HG02852 (cell line): ENCODE measurements at regions not wholly inside any gene's neighbourhood (a gene's known extent, or its start where the extent isn't known, plus 50 kb on each side); places are given as distances from the start of the nearest gene placed in this dataset.
"Not testable (repeated sequence)": the region's sequence is repeated elsewhere in the genome, so short reads cannot be mapped to it uniquely, and the experiment has no call there.

Experiments
- ATAC-seq: cut with Tn5 transposase; IDR thresholded peaks from one replicate; pipeline ENCODE4 v1.9.1; 2021; ENCODE audit warnings: mild to moderate bottlenecking, moderate library complexity; ENCODE audit not compliant: unreplicated experiment

DNA sequence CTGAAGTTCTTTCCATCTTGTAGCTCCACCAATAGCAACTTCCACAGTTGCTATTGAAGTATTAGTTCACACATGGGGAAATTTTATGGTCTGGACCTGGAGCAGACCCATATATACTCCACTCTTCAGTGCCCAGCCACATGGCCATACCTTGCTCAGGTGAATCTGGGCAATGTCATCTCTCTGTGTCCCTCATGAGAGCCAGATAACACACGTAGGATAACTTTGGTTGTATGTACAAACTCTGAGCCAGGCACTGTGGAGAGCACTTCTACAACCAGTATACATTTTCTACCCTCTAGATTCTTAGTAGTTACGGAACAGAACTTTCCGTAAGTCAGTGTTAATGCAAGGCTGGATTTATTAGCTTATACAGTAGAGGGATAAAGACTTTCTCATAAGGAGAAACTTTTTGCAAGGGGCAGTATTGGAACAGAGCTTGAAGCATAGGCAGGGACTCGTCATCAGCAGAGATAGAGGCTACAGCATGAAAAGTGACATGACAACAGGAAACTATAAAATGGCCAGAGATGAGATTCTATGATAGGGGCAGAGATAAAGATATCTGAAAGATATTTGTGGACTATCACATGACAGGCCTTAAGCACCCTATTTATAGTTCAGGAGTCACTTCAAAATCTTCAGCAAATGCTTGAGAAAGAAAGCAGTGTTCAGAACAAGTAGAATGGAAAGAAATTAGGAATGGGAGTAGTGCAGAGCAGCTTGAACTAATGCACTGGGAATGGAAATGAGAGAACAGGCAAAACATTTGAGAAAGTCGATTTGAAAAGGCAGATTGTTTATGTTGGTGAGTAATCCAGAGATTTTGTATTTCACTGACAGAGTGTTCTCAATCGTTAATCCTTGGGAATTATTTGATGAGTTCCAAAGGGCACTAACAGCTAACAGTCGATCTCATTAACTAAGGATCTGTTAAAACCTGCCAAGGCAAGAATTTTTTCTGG lies 481.8 kb downstream of the USP25 start:
- no peak for ATAC-seq

DNA sequence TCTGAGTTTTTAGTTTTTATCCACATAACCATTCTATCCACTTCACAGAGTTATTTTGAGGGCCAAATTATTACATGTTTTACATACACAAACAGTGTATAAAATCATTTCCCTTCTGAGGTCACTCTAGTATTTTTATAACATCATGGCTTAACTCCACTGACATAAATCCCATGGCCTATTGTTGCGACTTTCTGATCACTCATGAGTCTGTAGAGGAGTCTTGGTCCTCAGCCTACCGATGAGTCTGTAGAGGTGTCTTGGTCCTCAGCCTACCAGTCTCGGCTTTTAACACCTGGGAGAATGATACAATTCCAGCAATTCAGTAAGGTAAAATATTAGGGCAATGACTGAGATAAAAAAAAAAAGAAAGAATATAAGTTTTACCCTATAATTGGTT lies 483.7 kb downstream of the USP25 start:
- ATAC-seq = no peak

DNA sequence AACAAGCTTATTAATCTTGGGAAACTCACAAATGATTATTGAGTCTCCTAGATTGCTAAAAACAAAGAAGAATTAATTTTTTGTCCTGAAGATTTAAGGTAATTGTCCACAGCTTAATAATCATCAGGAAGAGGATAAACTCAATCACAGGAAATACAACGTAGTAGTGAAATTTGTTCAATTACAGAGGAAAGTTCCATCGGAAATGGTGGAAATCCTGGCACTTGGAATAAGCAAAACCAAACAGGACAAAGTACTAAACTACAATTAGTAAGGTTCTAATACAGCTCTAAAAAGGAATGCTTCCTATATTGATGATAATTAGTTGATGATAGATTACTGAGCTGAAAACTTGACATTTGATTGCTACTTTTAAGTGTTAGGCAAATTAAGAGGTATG lies 485.4 kb downstream of the USP25 start:
- no peak for ATAC-seq

DNA sequence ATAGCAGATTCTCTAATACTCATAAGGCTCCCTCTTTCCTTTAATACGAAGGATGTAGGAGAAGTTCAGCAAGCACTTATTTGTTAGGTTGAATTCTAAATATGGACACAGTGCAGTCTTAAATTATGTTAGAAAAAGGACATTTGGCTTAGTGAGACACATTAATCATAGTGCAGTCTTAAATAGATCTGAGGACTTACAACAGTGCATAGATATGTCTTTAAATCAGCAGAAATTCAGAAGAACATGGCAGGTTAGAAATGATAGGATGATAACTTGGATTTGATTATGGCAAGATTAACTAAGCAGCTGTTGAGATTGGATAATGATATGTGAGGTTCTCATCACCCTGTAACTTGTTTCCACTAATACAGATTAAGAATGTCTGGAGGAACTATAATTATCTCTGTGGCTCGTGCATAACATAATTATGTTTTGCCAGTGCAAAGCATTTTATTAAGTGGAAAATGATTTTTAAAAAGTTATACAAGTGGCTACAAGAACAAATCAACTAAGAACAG lies 485.9 kb downstream of the USP25 start:
- no peak for ATAC-seq

DNA sequence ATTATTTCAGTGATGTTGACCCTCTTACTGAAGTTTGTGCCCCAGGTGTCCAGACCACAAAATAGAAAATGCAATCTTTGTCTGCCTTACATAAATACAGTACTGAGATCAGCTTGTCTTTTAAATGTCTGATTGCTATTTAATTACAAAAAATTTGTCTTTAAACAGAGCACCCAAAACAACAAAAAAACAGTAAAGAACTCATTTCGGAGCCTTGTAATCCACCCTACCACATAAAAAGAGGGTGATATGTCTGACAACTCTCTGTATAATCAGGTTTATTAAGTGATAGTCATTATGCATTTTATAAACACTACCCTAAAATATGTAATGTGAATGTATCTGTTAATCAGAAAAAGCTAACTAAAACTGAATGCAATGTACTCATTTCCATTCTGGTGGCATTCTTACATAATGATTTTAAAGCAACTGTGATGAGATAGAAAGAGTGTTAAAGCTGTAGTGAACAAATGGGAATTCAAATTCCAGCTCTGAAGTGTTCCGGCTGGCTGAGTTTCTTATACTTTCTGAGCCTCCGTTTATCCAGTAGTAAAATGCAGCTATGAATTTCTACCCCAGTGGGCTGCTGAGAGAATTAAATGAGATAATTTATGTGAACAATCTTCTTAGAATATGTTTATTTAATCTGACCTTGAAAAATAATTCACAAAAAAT lies 486.6 kb downstream of the USP25 start:
- ATAC-seq = no peak

DNA sequence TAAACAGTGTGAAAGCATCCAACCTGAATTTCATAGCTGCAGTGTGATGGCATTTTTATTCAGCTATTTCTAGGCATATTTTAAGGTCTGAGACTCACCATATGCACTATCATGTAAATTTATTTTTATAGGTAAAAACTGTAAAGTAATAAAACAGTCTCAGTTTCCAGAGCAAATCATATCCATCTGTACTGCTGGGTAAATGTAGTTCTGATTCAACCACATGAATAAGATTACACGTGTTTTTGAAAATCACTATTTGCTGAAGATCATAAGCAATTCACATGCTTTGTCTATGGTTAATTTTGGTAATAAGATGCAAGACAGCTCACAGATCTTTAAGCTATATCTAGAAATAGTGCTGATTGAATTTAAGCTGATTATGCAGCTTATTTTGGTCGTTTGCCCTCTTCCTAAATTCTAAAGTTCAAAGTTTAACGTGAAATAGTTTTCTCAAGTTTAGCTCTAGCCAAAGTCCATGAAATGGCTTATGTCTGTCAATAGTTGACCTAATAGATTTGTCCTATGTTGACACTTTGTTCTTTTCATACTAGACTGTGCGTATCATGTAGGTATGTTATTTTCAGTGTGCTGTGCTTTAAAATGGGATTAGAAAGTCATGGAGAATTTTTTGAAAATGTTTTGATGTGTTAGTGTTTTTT lies 489.0 kb downstream of the USP25 start:
- ATAC-seq = no peak

DNA sequence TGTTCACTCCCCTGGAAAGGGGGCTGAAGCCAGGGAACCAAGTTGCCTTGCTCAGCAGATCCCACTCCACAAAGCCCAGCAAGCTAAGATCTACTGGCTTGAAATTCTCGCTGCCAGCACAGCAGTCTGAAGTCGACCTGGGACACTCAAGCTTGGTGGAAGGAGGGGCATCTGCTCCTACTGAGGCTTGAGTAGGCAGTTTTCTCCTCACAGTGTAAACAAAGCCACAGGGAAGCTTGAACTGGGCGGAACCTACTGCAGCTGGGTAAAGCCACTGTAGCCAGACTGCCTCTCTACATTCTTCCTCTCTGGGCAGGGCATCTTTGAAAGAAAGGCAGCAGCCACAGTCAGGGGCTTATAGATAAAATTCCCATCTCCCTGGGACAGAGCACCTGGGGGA lies 495.0 kb downstream of the USP25 start:
- ATAC-seq = not testable (repeated sequence)

DNA sequence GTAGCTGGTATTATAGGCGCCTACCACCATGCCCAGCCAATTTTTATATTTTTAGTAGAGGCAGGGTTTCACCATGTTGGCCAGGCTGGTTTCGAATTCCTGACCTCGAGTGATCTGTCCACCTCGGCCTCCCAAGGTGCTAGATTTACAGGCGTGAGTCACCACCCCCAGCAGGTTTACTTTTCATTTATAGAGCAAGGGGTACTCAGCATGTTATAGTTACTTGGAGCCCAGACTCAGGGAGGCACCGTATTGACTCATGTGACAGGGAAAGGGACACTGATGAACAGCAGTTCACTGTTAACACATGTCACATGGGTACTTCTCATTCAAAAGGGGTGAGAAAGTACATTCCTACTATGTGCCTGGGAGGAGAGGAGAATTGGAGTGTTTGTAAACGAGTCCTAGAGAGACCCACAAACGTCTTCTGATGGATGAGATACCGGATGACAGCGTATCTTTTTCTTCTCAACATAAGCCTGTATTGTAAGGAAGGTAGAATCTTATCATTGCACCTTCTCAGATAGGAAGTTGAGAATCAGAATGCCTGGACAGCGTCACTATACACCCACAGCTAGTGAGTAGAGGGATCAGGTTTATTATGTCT lies 510.0 kb downstream of the USP25 start:
- no peak for ATAC-seq

DNA sequence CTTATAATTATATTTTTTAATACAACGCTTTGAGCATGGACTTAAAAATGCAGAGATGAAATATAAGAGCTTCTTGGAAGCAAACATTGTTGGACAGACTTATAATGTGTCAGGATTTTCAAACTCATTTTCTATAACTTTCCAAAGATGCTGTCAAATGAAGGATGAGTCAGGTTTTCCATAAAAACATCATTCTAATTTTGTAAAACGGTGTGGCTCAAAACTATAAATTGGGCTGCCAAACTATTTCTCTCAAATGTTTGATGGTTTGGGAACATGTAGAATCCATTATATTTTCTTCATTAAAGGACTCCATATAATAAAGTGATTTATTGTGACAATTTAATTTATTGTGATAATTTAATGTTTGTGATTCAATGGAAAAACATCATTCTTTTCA lies 511.2 kb downstream of the USP25 start:
- no peak for ATAC-seq

DNA sequence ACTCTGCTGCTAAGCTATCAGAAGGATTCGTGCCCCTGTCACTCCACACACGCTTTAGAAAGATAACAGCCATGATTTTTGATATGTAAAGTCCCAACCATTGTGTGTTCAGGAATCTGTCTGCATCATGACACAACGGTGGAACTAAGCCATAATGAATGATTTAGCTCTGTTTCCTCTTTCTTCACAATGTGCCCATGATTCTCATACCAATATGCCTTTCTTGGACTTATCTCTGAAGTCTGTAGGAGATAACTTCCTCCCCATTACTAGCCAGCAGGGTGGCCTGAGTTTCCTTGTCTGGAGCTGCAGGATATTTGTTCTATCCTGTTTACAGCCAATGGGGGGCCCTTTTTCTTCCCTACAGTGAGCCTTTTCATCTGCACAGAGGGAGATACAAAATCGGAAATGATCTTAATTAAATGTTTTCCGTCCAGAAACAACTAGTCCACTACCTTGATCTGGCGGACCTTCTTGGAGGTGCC lies 511.7 kb downstream of the USP25 start:
- ATAC-seq = no peak

DNA sequence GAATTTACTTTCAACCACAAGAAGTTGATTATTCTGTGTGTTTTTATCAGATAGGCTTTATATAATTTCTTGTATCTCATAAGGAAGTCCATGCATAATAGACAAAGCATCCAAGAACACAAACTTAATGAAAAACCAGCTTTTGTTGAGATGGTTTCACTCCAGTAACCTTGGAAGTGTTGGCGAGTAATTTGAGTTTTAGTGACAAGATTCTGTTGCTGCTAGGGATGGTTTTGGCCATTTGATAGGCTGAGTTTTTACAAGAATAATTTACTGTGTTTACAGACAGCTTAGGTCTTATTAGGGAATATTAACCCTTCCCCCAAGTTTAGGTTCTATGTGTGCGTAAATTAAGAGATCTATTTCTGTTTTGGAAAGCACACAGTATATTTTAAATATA lies 513.6 kb downstream of the USP25 start:
- ATAC-seq = no peak

DNA sequence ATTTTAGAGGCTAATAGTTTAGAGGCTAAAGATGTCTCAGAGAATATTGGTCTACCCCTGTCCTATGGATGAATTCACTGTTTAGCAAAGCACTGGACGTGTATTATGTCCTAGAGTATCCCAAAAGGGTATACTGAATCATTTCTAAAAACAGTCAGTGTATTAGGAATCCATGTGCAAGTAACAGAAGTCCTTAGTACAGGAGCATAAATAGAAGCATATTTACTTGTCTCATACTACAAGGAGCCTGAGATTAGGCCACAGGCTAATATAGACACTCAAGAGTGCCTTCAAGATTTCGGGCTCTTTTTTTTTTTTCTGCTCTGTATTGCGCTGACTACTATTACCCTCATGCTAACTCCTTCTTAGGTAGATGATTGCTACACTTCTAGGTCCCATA lies 518.9 kb downstream of the USP25 start:
- ATAC-seq = no peak

DNA sequence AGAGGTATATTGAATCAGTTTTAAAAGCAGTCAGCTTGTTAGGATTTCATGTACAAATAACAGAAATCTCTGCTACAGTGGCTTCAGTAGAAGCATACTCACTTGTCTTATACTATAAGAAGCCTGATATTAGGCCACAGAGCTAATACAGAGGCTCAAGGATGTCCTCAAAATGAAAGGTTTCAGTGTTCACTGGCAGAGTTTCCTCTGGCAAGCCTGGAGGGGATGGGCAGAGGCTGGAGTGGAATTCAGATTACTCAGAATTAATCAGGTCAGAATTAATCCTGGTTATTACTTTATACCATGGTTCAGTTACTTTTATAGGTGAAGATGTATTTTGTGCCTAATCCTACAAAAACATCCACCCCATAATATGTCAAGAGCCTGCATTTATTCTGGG lies 520.5 kb downstream of the USP25 start:
- ATAC-seq = no peak

DNA sequence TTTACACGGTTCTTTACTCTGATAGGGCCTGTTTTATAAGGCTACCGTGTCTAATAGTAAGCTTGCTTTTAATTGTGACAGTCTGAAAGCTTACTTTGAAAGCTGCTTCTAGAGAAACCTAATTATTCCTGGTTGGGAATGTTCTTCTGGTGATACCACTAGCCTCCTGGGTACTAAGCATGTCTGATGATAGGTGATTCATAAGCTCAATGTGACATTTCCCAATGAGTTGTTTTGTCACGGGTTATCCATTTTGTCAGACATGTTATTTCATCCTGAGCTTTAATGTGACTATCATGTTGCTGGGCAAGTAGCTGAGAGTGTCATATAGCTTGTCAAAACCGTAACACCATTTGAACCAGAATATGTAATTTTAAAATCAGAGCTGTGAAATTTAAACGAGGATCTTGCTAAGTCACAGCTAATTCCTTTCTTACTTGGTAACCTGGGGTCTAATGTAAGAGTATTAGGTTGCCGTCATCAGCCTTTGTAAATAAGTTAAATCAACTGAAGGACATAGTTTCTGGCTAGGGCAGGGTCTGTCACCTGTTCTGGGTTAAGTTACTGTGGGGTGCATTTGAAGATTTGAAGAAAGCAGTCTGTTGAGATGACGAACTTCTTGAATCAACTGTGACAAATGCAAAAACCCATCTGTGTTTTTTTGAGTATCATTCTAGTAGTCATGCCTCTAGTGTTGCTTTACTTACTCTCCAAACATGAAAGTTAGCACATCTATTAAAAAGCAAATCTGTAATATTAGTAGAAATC lies 529.2 kb downstream of the USP25 start:
- no peak for ATAC-seq

DNA sequence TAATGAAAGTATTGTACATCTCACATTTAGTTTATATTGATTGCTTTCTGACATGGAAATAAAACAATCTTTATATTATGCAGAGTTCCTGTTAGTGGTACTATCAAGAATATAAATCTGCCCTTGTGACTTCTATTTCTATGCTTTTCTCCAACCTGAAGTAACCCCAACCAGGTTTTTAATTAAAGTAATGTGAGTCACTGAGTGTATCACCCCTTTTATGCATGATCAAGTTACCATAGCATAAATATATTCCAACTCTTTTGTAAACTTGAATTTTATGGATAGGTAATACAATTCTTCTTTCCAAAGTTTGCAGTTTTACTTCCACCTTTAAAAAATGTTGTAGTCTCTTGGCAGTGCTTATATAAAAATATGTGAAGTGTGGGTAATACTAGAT lies 532.3 kb downstream of the USP25 start:
- no peak for ATAC-seq

DNA sequence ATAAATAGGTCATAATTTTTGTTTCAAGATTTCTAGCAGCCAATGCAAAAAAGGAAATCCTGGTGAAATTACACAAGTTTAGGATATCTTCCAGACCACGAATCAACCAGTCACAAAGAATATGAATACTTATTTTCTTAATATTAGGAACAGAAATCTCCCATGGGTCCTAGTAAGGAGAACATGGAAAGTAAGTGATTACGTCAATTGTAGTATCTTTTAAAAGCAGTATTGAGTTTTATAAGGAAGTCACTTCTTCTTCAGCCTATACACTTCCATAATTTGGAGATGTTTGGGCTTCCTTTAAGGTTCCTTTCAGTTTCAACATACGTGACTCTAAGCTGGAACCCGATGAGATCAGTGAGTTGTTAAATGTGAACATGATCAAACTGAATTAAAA lies 534.5 kb downstream of the USP25 start:
- no peak for ATAC-seq

DNA sequence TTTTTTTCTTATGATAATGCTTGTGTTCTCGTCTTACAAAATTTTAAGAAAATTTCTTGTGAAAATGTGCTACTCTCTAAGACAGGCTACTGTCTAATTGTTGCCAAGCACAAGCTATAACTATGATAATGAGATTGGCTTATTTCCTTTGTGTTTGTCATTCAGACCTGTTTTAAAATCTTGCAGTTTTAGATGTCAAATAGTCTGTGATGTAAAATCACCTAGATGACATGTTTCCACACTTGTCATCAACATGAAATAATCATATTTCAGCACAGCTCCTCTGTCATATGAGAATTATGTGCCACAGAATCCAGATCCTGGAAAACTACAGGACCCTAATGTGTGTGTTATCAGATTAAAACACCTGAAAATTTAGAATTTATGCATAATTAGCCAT lies 539.7 kb downstream of the USP25 start:
- ATAC-seq = no peak

DNA sequence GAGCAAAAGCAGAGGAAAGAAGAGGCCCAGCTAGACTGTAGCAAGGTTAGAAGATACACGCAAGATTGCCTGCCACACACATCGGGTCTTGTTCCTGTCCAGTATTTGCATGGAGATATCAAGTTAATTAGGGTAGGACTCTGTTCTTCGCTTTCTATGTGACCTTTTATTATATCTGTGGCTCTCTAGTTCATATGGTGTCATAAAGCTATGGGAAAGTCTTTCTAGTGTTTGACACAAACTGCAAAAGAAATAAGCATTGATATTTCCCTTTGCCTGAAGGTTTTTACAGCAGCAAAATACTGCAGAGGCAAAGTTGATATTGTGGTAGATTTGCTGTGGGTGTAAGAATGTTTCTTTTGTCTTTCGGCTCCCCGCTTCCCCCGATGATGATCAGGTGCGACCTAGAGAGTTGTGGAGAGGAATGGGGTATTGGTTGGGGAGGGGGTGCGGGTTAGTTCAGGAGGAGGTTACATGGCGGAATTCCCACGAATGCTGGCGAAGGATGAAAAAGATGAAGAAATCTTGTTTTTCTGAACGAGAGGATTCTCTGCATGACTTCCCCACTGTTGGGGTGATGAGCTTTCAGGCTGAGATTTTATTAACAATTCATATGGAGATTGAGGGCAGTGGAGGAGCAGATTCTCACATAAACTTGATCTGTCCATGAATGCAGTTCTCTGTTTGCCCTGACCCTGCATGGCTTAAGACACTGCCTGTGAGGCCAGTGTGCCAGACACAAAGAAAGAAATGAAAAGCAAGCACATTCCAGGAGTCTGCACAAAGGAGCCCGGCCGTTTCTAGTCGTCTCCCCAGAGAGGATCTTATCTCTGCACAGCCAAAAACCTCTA lies 550.2 kb downstream of the USP25 start:
- no peak for ATAC-seq

DNA sequence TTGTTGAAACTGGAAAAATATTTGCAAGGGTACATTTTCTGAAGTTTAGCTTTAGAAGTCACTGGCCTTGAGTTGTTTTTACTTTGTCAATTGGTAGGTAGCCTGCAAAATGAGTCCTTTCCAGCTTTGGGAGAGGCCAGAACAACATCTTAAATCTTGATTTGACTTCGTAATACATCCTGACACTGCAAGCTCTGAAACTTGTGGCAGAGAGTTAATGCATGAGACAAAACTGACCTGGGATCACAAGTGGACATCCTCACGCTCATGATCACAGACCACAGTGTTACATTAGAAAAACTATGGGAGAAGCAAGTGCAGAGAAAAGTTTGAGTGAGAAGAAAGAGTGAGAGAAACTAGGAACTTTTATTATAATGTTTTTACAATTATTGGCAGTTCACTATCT lies 550.9 kb downstream of the USP25 start:
- ATAC-seq = no peak
